ENCODE measurements at regions not wholly inside any gene's neighbourhood (a gene's known extent, or its start where the extent isn't known, plus 50 kb on each side); places are given as distances from the start of the nearest gene placed in this dataset.
"Not testable (repeated sequence)": the region's sequence is repeated elsewhere in the genome, so short reads cannot be mapped to it uniquely, and the experiment has no call there.

- no peaks in the 10 kb centered on the region for H3K4me1 ChIP-seq
- H3K27me3 ChIP-seq: no peaks in the 10 kb centered on the region
- DNase-seq: no peak
- H3K9me3 ChIP-seq: no peaks in the 10 kb centered on the region
- H3K4me3 ChIP-seq: no peak overlapping the region
- no peaks in the 10 kb centered on the region for H3K36me3 ChIP-seq
- TF ChIP-seq CTCF (IDR thresholded peaks at IDR 0.05) (no peak), POLR2A (IDR thresholded peaks at IDR 0.05) (no peak)
- H3K27ac ChIP-seq: no peak overlapping the region
Observed at GRCh38 chr11:116329354-116330090, 443.3 kb downstream of the BUD13 start.

DNA sequence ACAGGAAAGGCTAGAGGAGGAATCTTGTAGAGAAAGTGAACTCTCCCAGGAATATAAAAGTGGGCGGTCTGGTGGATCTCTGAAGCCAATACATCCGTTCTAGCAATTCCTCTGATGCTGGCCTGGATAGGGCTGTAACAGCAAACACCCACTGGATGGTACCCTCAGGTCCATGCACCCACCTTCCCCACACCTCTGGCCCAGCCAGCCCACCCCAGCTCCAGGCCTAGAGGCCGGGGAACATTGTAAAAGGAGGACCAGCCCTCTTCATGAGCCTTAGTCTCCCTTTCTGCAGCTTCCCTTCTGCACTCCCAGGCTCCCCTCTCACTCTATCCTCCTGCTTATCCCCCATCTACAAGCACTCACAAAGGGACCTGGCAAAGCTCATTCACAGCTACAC, 443.9 kb downstream of the BUD13 start:
- Histone ChIP-seq H3K9me3 (no peaks in the 10 kb centered on the region), H3K4me1 (no peaks in the 10 kb centered on the region), H3K4me3 (no peak overlapping the region), H3K27me3 (no peaks in the 10 kb centered on the region), H3K27ac (no peak overlapping the region), H3K36me3 (no peaks in the 10 kb centered on the region)
- no peak for DNase-seq
- TF ChIP-seq POLR2A (IDR thresholded peaks at IDR 0.05) (no peak), CTCF (IDR thresholded peaks at IDR 0.05) (no peak)

DNA sequence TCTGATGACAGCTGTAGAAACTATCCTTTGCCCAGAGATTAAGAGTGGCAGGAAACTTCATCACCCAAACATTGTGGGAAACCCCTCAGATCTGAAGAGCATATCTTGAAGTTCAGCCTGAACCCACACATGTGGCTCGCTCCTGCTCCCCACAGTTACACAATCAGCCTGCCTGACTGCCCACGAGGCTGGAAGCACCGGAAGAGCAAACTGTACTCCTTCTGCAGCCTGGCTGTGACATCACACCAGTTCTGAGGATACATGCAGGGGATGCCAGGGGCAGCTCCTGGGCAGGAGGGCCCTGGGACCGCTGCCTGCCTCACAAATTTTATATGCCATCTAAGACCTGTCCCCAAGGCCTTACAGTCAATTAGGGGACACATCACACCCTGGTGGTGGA, 444.4 kb downstream of the BUD13 start:
- no peaks in the 10 kb centered on the region for H3K27me3 ChIP-seq
- no peak overlapping the region for H3K4me3 ChIP-seq
- no peak for TF ChIP-seq CTCF (IDR thresholded peaks at IDR 0.05)
- TF ChIP-seq POLR2A (IDR thresholded peaks at IDR 0.05): no peak
- no peak for DNase-seq
- no peaks in the 10 kb centered on the region for H3K9me3 ChIP-seq
- no peak overlapping the region for H3K27ac ChIP-seq
- H3K4me1 ChIP-seq: no peaks in the 10 kb centered on the region
- no peaks in the 10 kb centered on the region for H3K36me3 ChIP-seq

- Histone ChIP-seq H3K27me3 (no peaks in the 10 kb centered on the region), H3K27ac (no peak overlapping the region), H3K4me3 (no peak overlapping the region), H3K36me3 (no peaks in the 10 kb centered on the region), H3K9me3 (no peaks in the 10 kb centered on the region), H3K4me1 (no peaks in the 10 kb centered on the region)
- DNase-seq: no peak
- TF ChIP-seq POLR2A (IDR thresholded peaks at IDR 0.05) (no peak), CTCF (IDR thresholded peaks at IDR 0.05) (no peak)
Observed at GRCh38 chr11:116326146-116326545, 446.6 kb downstream of the BUD13 start.

DNA sequence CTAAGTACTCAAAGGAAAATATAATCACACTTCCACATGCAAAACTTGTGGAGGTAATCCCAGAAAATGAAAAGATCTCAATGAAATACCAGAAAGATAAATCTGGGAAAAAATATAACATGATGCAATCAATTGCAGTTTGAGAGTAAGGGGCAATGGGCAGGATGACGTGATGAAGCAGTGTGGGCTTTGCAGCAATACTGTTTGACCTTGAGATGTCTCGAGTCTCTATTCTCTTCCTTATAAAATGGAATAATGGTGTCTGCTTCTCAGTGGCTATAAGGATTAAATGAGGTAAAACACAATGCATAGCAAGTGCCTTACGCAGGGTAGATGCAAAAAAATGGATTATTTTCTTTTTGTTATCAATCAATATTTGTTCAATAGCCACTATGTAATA, 447.5 kb downstream of the BUD13 start:
- no peak for DNase-seq
- no peaks in the 10 kb centered on the region for H3K27me3 ChIP-seq
- H3K36me3 ChIP-seq: no peaks in the 10 kb centered on the region
- H3K27ac ChIP-seq: no peak overlapping the region
- H3K4me3 ChIP-seq: no peak overlapping the region
- TF ChIP-seq CTCF (IDR thresholded peaks at IDR 0.05): no peak
- TF ChIP-seq POLR2A (IDR thresholded peaks at IDR 0.05): no peak
- no peaks in the 10 kb centered on the region for H3K9me3 ChIP-seq
- no peaks in the 10 kb centered on the region for H3K4me1 ChIP-seq

DNA sequence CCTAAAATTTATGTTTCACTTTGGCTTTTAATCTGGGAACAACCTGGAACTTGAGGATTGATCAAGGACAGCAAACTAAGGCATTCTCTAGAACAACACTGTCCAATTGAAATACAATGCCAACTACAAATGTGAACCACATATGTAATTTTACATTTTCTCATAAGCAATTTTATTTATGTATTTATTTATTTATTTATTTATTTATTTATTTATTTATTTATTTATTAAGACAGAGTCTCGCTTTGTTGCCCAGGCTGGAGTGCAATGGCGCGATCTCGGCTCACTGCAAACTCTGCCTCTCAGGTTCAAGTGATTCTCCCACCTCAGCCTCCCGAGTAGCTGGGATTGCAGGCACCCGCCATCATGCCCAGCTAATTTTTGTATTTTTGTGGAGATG, 448.7 kb downstream of the BUD13 start:
- not testable (repeated sequence) for H3K27ac ChIP-seq, H3K4me3 ChIP-seq, DNase-seq, H3K4me1 ChIP-seq, H3K36me3 ChIP-seq, H3K9me3 ChIP-seq, H3K27me3 ChIP-seq
